ENCODE measurements at regions not wholly inside any gene's neighbourhood (a gene's known extent, or its start where the extent isn't known, plus 50 kb on each side); places are given as distances from the start of the nearest gene placed in this dataset.

DNA sequence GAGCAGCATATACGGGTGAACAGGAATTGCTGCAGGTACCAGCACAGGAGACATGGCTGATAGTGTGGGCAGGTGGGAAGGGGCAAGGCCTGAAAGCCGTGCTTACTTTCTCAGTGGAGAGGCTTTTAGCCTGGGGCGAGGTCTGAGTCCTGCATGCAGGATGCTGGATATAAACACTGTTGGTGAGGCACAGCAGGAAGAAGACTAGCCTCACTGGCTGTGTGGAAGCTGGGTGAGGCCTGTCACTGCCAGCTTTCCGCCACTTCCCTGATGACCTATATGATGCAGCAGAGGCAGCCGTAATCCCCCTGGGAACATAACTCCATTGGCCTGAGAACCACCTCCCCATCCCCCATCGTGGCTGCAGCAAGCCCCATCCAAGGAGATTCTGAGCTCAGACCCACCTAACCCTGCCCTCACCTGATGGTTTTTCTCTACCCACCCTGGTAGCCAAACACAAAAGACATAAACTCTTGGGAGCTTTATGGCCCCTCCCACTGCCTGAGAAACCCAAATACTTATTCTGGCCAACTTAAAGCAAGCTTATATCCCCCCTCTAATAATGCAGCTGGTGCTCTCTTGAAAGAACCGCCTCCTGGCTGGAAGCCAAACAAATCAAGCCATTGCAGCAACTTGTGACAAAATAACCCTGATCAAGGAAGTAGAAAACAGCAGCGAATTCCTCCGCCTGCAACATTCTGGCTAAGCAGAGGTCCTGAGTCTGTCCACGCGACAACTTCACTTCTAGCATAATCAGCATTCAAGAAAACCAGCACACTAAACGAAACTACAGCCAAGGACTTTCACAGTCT is 54.6 kb upstream of the DSC1 start:
- no peak for TF ChIP-seq POLR2A (IDR thresholded peaks at IDR 0.05; ENCODE audit: low read depth)
- TF ChIP-seq, protein P1, sequence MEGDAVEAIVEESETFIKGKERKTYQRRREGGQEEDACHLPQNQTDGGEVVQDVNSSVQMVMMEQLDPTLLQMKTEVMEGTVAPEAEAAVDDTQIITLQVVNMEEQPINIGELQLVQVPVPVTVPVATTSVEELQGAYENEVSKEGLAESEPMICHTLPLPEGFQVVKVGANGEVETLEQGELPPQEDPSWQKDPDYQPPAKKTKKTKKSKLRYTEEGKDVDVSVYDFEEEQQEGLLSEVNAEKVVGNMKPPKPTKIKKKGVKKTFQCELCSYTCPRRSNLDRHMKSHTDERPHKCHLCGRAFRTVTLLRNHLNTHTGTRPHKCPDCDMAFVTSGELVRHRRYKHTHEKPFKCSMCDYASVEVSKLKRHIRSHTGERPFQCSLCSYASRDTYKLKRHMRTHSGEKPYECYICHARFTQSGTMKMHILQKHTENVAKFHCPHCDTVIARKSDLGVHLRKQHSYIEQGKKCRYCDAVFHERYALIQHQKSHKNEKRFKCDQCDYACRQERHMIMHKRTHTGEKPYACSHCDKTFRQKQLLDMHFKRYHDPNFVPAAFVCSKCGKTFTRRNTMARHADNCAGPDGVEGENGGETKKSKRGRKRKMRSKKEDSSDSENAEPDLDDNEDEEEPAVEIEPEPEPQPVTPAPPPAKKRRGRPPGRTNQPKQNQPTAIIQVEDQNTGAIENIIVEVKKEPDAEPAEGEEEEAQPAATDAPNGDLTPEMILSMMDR (IDR thresholded peaks at IDR 0.05), result no peak

Data from esophagus muscularis mucosa (tissue), 3 donors.